Fibroblast of upper back skin (primary cell): ENCODE measurements at regions not wholly inside any gene's neighbourhood (a gene's known extent, or its start where the extent isn't known, plus 50 kb on each side); places are given as distances from the start of the nearest gene placed in this dataset.

Experiments used
- DNase-seq: peaks from one replicate; pipeline ENCODE4 v3.0.0-alpha.2; 2013

DNA sequence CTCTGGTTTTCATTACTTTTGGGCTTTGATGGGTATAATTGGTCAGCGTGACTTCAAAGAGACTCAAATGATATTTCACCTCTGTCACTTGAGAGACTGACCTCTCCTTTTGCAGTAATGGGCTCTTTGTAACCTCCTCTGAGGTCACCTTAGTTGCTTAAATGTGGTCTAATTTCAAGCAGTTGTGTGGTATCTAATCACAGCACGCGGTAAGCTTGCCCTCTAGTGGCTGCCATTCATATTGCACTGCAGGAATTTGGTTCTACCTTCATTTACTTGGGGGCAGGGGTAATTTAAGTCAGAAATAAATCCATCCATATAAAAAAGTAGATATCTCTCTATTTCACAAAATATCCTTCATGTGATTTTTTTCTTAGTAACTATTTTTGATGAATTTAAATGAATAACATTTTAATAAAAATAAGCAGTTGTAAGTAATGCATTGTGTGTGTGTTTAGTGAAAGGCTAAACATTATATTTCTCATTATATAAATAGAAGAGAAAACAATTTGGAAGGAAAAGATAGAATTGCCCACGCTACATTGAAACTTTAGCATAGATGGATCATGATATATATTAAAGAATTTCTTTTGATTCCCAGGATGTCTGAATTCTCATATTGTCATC lies 55.0 kb upstream of the ANO3 start:
- peak; percentile 66 for DNase-seq

DNA sequence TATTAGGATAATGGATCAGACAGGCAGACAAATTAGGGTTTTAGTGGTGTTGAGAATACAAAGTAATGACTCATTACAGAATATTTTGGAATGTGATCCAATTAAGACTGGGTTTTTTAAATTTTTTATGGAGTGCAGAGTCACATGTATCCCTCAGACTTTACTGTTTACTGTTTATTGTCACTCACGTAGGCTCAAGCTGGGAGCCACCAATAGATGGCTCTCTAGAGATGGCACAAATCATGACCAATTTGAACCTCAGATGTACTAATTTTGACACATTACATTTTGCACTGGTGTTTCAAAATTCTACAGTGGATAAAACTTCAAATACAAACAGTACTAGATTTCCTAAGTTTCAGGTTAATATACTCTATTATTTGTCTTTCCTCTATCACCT lies 53.6 kb upstream of the ANO3 start:
- no peak for DNase-seq
